Midbrain (tissue), 1 donor: ENCODE measurements at regions not wholly inside any gene's neighbourhood (a gene's known extent, or its start where the extent isn't known, plus 50 kb on each side); places are given as distances from the start of the nearest gene placed in this dataset.

ENCODE experiments used
- DNase-seq: peaks from one replicate; lab custom pipeline; 2025; lab: John Stamatoyannopoulos, UW

GRCh38 chr11:95514416-95515110 is 275.0 kb downstream of the FAM76B start:
- no peak for DNase-seq

DNA sequence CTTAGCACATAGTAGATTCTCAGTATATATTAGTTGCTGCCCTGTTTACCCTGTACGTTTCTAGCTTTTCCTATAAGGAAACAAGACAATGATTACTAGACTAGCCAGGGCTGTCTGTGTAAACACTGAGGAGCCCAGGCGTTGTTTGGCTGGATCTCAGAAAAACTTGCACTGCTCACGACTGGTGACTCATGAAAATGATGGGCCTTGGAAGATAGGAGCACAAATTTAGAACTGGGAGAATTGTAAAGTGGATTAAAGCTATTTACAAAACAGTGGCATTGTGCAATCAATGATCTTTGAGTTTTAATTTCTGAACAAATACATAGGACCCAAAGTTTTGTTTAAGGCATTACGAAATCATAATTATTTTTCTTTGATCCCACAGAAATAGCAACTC is 276.9 kb downstream of the FAM76B start:
- DNase-seq = no peak

- DNase-seq = no peak
These were observed 277.4 kb downstream of the FAM76B start for GRCh38 chr11:95512177-95512576.

DNA sequence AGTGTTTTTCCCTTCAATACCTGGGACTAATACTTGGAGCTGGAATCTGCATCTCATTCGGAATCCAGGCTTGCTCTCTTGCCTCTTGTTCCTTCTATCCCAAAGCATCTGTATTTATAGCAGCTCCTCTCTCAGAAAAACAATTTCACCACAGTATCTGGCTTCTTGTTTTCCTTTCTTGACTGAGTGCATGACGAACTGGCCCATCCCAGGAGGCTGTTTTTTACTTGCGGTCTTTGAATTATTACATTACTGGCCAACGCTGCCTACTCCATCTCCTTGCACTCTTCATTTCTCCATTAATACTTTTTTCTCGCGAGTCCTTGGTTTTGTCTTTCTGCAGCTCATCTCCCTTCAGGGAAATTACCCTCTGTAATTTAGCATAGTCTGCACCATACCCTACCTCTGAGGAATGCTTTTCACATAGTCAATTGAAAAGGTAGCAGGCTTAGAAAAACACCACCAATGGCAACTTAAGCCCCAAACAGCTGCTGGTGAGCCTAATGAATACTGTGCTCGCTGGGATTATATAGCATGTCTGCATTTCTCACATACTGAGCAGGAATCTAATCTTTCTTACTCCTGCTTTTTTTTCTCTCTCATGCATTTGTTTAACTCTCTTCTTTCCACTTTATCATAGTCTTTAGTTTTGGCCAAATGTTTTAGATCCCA is 277.4 kb upstream of the SESN3 start:
- no peak for DNase-seq

- DNase-seq = no peak
These were observed 276.8 kb upstream of the SESN3 start for GRCh38 chr11:95507794-95508193.

GRCh38 chr11:95506777-95507176 is 275.8 kb upstream of the SESN3 start:
- DNase-seq = no peak

DNA sequence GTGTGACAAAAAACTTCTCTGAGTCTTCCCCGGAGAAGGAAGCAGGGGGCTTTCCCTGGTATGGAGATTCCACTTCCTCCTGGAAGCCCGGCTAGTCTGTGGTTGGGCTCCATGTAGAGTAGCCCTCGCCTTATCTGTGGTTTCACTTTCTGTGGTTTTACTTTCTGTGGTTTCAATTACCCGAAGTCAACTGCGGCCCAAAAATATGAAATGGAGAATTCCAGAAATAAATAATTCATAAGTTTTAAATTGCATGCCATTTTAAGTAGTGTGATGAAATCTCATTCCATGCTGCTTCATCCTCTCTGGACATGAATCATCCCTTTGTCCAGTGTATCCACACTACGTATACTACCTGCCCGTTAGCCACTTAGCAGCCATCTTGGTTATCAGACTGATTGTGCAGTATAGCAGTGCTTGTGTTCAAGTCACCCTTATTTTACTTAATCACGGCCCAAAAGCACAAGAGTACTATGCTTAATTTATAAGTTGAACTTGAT is 275.0 kb upstream of the SESN3 start:
- no peak for DNase-seq

DNA sequence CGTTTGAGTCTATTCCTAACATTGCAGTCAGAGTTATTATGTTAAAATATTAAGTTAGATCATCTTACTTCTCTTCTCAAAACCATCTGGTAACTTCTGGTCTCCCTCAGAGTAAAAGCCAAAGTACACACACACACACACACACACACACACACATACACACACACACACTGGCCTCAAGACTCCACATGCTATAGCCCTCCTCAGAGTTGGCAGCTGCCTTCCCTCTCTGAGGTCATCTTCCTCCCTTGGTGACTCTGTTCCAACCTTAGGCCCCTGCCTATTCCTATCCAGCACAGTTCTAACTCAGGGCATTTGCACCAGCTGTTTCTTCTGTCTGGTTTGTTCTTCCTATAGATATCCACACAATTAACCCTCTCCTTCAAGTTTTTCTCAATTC is 272.0 kb upstream of the SESN3 start:
- no peak for DNase-seq

DNA sequence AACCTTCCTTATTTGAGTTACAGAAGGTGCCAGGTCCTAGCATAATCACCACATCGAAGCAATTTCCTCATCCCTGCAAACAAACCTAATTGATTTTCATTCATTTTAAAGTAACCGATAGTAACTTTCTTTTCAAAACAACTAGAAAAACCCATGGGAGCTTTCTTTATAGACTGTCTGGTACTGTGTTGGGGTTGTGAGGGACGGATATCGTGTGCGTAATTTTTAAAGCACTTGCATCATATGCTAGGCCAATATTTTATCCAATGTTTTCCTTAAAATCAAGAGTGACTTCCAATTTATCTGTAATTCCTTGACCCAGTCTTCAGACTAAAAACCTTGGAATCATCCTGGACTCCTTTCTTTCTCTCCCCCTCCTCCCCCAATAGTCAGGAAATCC is 271.5 kb upstream of the SESN3 start:
- DNase-seq = no peak

DNA sequence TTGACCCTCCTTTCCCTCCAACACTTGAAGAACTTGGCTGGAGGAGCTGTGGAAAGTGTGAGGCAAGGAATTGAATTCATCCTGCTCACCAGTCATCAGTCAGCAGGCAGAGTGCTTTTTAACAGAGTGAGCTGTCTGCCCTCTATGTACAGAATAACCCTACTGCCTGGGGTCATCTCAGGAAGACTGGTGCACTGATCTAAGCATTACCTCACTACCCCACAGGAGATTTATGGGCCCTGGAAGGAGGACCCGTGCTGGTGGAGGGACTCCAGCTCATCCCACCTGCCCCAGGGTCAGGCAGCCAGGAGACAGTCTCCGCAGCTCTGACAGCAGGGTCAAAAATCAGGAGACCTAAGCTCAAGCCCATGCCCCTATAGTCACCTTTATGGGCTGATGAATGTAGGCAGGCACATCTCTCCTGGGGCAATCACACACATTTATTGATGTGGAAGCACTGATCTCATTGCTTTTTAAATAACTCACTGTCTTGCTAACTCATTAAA is 270.8 kb upstream of the SESN3 start:
- no peak for DNase-seq

DNA sequence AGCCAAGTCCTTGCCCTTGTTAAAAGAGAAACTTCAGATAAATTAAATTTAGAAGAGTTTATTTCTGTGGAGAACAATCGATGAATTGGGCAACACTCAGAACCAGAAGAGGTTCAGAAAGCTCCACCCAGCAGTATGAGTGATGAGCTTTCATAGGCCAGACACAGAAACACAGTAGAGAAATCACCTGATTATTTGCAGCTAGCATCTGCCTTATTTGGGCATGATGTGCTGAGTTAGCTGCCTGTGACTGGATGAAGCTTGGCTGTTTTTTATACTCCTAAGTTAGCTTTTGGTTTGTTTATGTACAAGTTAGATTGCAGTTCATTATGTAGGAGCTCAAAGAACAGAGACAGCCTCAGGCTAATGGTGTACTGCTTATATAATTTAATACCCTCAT is 269.5 kb upstream of the SESN3 start:
- DNase-seq = no peak

- DNase-seq = no peak
These were observed 268.6 kb upstream of the SESN3 start for GRCh38 chr11:95499516-95500135.

DNA sequence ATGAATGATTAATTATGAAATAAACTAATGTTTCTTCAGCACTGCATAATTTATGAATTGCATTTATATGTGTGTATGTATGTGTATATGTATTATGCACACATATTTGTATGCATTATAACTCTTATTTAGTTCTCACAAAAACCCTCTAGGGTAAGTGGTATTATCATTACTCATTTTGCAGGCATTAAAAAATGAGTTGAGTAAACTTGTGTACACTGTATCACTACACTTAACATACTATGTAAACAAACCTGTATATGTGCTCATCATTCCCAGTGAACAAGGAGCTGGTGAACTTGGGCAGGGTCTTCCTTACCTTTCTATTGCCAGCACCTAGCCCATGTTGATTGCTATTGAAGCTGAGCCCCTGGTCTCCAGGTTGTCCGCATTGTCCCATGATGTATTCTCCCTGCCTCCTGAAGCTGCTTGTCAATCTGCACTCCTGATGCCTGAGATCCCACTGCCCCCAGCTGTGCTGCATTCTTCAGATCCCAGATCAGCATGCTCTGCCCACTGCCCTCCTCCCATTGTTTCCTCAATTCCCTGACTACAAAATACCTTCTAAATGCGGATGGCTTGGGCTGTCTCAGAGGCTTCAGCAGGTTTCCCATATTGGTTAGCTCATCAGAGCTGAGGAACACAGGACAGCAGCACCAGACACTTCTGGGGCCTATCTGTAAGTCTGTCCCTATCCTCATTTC is 267.9 kb upstream of the SESN3 start:
- no peak for DNase-seq

DNA sequence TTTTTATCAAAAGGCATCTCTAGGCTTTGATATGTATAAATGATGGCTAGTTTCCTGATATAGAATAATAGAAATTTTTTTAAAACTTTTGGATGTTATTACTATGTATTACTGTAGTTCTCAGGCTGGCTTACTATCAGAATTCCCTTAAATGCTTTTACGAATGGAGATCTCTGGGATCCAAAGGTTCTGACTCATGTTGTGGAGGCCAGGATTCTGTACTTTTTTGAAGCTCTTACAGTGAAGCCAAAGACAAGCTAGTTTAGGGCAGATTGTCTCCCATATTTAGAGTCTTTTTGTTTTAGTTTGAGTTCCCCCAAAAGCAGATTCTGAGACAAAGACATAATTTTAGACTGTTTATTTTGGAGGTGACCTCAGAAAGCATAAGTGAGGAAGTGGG is 265.9 kb upstream of the SESN3 start:
- DNase-seq = no peak

DNA sequence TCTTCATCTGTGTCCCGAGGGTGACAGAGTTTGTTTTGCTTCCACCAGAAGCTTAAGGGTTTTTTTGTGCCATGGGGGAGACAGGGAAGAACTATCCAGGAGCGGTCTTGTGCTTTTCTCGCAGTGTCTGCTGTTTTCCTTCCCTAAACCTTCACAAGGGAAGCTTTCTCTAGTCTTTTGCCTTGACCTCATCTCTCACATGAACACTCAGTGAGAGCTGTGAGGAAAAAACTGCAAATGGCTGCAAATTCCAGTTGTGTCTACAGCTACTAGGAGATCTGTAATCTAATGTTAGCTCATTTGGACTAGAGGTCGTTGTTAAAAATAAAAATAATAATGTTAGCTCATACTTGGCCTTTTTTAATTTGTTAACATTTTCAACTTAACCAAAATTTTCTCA is 264.7 kb upstream of the SESN3 start:
- DNase-seq = no peak

DNA sequence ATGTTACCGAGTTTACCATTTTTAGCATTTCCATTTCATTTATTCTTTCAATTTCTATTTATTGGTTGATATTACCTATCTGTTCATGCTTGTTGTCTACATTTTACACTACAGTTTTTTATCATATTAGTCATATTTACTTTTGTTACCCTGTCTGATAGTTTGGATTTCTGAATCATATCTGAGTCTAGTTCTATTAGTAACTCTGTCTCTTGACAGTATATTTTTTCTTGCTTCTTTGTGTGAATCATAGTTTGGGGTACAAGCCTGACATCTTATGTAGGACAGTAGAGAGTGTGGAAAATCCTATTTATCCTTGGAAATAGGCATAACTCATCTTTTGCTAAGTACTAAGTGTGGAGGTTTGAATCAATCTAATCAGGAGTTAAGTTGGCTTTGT is 263.9 kb upstream of the SESN3 start:
- DNase-seq = no peak

- DNase-seq = no peak
These were observed 263.2 kb upstream of the SESN3 start for GRCh38 chr11:95494167-95494566.

GRCh38 chr11:95490625-95491024 is 259.6 kb upstream of the SESN3 start:
- DNase-seq = no peak

- DNase-seq = no peak
These were observed 256.9 kb upstream of the SESN3 start for GRCh38 chr11:95487938-95488337.

GRCh38 chr11:95487391-95487790 is 256.4 kb upstream of the SESN3 start:
- no peak for DNase-seq

DNA sequence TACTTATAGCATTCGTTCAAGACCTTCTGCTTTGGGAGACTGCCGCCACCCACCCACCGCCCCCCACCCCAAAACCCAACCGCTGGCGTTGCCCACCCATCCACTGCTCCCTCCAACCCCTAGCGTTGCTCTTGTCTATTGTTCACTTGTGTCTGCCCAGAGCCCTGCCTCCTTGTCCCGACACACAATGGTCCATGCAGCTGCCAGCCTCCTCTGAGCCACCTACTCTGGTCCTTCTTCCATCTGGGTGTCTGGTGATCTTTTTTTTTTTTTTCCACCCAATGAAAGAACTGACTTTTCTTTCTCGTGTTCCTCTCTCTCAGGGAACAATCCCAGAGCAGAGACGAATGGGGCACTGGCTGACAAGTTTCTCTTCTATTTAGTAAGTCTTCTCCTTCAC is 256.0 kb upstream of the SESN3 start:
- DNase-seq = no peak

DNA sequence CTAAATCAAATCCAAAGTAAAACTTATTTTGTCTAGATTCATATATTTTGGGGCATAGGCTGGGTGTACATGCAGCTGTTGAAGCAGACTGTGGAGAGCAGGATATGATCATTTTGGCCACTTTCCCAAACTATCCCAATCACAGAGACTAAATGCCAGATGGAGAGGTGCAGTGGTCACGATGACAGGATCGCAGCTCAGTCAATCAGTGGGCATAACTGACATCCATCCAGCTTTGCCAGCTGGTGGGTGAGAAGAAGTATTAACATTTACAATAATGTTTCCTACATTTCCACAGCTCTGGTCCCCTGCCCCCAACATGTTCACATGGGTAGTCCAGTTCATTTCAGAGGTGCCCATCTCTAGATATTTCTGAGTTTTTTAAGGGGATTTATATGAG is 255.5 kb upstream of the SESN3 start:
- no peak for DNase-seq
